SHP77 (cell line): ENCODE measurements at regions not wholly inside any gene's neighbourhood (a gene's known extent, or its start where the extent isn't known, plus 50 kb on each side); places are given as distances from the start of the nearest gene placed in this dataset.
A peak's percentile ranks its signal among the peaks of the same experiment; 100 is the strongest.

ENCODE experiments used
- DNase-seq, 2 experiments: peaks; one replicate each; lab custom pipeline; 2025; lab: John Stamatoyannopoulos, UW

- no peak for DNase-seq
Observed at GRCh38 chr18:67232991-67233390, 283.5 kb downstream of the DSEL start.

- DNase-seq, result no peak
Observed at GRCh38 chr18:67232406-67232805, 284.1 kb downstream of the DSEL start.

GRCh38 chr18:67222887-67223286, 293.6 kb downstream of the DSEL start:
- DNase-seq, result no peak

- no peak for DNase-seq
Observed at GRCh38 chr18:67219821-67220220, 296.7 kb downstream of the DSEL start.

DNA sequence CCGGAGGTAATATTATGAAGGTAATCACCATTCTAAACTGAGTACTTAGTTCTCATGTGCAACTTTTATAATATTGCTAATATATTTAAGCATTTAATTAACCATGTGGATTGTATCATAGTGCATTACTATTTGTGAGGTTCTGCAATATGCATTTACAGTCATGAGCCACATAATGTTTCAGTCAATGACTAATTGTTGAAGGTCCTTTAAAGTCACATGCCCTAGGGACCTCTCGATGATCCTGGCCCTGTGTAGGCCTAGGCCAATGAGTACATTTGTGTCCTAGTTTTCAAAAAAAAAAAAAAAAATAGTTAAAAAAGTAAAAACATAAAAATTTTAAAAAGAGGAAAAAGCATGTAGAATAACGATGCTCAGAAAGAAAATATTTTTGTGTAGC, 298.0 kb downstream of the DSEL start:
- no peak for DNase-seq

- peak; percentile 18 to 24 for DNase-seq
Observed at GRCh38 chr18:67217551-67218166, 298.9 kb downstream of the DSEL start.

DNA sequence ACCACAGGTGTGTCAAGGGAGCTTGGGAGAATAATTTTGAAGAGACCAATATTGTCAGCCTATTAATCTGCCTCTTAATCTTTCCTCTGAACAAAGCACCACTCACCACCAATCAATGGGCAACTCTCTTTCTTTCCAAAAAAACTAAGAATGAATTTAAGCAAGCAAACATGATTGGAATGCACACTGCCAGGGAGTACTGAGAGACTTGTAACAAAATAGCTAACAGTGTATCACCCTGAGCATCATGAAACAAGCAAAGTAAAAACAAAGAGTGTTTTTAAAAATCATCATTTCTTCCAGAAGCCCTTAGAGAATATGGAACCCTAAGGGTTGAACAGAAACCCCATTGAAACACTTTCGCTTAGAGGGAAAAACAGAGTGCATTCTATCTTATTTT, 299.7 kb downstream of the DSEL start:
- no peak for DNase-seq

DNA sequence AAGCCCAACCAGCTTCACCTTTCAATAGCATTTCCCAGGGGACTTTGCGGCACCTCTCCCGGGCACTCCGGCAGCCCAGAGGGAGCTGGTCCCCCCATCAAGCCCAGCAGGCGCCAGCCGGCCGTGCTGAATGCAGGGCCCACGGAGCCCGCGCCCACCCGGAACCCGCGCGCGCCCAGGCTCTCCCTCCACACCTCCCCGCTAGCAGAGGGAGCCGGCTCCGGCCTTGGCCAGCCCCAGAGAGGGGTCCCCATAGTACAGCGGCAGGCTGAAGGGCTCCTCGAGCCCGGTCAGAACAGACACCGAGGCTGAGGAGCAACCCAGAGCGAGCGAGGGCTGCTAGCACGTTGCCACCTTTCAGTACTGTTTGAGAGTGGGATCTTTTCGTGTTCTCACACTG, 300.8 kb downstream of the DSEL start:
- DNase-seq, result no peak

- DNase-seq, result no peak
Observed at GRCh38 chr18:67211646-67212045, 304.9 kb downstream of the DSEL start.

DNA sequence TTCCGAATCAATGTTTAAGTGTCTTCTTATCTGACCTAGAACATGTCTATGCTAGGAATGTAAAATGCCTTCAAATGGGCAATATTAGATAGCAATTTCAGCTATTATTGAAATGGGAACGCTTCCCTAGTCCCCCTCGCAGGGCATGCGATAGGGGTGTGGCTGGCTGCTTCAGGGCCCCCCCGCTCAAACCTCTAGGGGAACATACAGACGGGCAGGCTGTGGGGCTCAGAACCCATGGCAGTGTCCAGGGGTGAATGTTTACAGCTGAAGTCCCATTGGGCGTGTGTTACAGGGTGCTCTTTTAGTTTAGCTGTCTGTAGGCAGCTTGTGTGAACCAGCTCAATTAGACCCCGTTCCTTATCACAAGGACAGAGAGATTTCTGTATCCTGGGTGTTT, 315.9 kb downstream of the DSEL start:
- DNase-seq, result no peak

DNA sequence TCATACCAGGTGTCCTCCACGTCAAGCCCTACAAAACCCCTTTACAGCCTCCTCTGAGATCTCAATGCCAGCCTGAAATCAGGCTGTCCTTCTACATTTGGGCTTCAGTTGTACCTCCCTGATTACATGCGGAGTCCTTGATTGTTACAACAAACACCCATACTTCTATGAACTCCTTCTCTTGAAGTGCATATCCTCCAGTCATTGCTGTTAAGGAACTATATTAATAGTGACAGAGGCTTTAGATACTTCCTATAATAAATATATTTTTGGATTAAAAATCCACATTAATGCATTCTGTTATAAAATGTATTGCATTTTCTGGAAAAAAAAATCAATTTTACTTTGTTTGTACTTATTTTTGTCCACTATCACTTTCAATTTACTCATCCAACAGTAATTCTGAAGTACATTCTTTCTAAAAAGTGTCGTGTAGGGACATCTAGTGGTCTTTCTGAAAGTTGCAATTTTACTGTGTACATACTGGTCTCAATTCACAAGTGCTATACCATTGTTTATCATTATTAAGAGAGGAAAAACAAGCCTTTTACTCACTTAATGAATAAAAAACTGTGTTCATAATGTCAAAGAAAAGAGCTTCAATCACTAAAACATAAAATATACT, 316.4 kb downstream of the DSEL start:
- DNase-seq, result peak; percentile 43 to 69

DNA sequence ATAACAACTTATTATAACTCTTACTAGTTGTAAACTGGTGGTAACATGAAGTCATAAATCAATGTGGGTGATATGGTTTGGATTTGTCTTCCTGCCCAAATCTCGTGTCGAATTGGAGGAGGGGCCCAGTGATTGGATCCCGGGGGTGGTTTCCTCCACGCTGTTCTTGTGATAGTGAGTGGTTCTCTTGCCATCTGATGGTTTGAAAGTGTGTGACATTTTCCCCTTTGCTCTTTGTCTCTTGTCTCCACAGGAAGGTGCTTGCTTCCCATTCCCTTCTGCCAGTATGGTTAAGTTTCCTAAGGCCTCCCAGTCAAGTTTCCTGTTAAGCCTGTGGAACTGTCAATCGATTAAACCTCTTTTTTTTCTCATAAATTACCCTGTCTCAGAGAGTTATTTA, 321.6 kb downstream of the DSEL start:
- DNase-seq, result no peak

DNA sequence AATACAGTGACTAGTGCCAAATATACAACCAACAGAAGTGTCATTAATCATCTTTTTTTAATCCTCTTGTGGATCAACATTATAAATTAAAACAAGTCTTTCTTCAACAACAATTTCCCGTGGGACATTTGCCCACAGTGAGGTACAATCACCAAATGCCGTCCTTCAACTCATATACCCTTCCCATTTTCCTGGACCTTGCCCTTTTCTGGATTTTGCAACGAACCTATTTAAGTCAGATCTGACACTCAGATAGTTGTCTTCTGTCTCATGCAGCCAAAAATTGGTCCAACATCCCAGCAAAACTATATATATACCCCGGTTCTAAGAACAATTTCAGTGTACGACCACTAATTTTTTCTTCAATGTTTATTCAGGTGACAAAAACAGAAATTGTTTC, 324.0 kb downstream of the DSEL start:
- no peak for DNase-seq

- no peak for DNase-seq
Observed at GRCh38 chr18:67183398-67183797, 333.1 kb downstream of the DSEL start.

- no peak for DNase-seq
Observed at GRCh38 chr18:67179726-67180125, 336.8 kb downstream of the DSEL start.

DNA sequence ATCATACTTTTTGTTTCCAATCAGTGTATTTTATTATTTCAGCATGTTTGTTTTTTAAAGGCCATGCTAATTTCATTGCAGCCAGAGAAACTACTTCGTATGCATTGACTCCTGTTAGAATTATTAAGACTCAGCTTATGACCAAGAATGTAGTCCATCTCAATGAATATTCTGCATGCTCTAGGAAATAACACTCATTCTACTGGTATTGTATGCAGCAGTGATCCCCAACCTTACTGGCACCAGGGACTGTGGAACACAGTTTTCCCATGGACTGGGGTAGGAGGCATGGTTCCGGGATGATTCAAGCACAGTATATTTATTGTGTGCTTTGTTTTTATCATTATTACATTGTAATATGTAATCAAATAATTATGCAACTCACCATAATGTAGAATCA, 356.9 kb downstream of the DSEL start:
- DNase-seq, result no peak

GRCh38 chr18:67154979-67155378, 361.5 kb downstream of the DSEL start:
- no peak for DNase-seq

- DNase-seq, result no peak
Observed at GRCh38 chr18:67151366-67151765, 365.2 kb downstream of the DSEL start.

- DNase-seq, result no peak
Observed at GRCh38 chr18:67145586-67146292, 370.8 kb downstream of the DSEL start.

DNA sequence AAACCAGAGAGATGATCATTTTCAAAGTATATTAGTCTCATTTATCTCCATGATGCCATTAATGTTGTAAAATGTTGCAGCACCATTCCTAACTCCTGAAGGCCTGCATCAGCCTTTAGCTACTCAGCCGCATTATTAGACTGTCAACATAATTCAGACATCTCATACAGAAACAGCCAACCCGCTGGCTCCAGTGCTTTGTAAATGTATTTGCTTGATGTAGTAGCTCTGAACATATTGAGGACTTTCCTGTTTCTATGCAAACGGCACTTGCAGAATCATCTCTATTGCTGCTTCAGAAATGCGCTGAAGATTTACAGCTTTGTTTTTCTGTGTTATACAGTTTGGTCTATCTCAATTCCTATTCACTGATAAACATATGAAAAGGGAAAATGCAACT, 372.2 kb downstream of the DSEL start:
- peak in 1 of 2 experiments; percentile 11 for DNase-seq

- no peak for DNase-seq
Observed at GRCh38 chr18:67143028-67143427, 373.5 kb downstream of the DSEL start.

DNA sequence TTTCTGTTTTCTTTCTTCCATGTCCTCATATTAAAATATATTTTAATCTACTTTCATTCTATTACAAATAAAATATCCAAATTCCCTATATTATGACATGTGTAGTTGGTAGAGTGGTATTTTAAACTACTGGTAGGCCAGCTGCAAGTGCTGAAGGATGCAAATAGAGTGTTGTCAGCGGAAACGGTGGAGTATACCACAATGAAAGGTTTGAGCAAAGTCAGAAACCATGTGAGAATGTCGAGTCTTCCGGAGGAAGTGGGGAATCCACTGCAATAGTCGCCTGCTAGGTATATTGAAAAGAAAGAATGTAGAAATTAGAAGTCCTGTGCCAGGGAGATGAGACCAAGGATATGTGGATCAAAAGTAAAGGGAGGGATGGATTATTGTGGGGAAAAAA, 373.9 kb downstream of the DSEL start:
- no peak for DNase-seq

- DNase-seq, result no peak
Observed at GRCh38 chr18:67140495-67140894, 376.0 kb downstream of the DSEL start.

GRCh38 chr18:67139899-67140298, 376.6 kb downstream of the DSEL start:
- no peak for DNase-seq
